Fibroblast of lung (primary cell): ENCODE measurements at regions not wholly inside any gene's neighbourhood (a gene's known extent, or its start where the extent isn't known, plus 50 kb on each side); places are given as distances from the start of the nearest gene placed in this dataset.

Source experiments
- EZH2 ChIP-seq: IDR thresholded peaks from 2 replicates; pipeline ENCODE4 v1.5.1; 2012; ENCODE audit warnings: low read length, control low read depth, mild to moderate bottlenecking; ENCODE audit errors: missing control alignments
- TF ChIP-seq, protein P1 (sequence below), 2 donors: IDR thresholded peaks in 1 of 2; conservative IDR thresholded peaks in 1 of 2; 1 replicate in 1 of 2; 2 replicates in 1 of 2; pipeline ENCODE4 v1.5.1; 2011 to 2012; ENCODE audit warnings: low read length in 2 of 2, control low read depth in 1 of 2, inconsistent platforms in 1 of 2, low read depth in 1 of 2, mild to moderate bottlenecking in 1 of 2

GRCh38 chr1:201716742-201717135 is 112.2 kb upstream of the IPO9 start:
- TF ChIP-seq, protein P1, sequence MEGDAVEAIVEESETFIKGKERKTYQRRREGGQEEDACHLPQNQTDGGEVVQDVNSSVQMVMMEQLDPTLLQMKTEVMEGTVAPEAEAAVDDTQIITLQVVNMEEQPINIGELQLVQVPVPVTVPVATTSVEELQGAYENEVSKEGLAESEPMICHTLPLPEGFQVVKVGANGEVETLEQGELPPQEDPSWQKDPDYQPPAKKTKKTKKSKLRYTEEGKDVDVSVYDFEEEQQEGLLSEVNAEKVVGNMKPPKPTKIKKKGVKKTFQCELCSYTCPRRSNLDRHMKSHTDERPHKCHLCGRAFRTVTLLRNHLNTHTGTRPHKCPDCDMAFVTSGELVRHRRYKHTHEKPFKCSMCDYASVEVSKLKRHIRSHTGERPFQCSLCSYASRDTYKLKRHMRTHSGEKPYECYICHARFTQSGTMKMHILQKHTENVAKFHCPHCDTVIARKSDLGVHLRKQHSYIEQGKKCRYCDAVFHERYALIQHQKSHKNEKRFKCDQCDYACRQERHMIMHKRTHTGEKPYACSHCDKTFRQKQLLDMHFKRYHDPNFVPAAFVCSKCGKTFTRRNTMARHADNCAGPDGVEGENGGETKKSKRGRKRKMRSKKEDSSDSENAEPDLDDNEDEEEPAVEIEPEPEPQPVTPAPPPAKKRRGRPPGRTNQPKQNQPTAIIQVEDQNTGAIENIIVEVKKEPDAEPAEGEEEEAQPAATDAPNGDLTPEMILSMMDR (conservative IDR thresholded peaks at IDR 0.05 in 1 of 2, IDR thresholded peaks at IDR 0.05 in 1 of 2; ENCODE audit: low read depth in 1 of 2, low read length in 2 of 2), result no peak
- no peak for TF ChIP-seq EZH2
